Lower leg skin (tissue), 3 donors: ENCODE measurements at regions not wholly inside any gene's neighbourhood (a gene's known extent, or its start where the extent isn't known, plus 50 kb on each side); places are given as distances from the start of the nearest gene placed in this dataset.

Experiments
- POLR2A ChIP-seq, 2 donors: fragments of 450-650 bp; IDR thresholded peaks; one replicate each; pipeline ENCODE4 v1.6.1; 2016 to 2017; ENCODE audit warnings: antibody characterized with exemption in 2 of 2, mild to moderate bottlenecking in 1 of 2, moderate library complexity in 1 of 2
- TF ChIP-seq, protein P1 (sequence below), 3 donors: fragments of 450-650 bp; IDR thresholded peaks; one replicate each; pipeline ENCODE4 v1.5.1; 2016; ENCODE audit warnings: antibody characterized with exemption in 3 of 3, mild to moderate bottlenecking in 3 of 3, moderate library complexity in 2 of 3

DNA sequence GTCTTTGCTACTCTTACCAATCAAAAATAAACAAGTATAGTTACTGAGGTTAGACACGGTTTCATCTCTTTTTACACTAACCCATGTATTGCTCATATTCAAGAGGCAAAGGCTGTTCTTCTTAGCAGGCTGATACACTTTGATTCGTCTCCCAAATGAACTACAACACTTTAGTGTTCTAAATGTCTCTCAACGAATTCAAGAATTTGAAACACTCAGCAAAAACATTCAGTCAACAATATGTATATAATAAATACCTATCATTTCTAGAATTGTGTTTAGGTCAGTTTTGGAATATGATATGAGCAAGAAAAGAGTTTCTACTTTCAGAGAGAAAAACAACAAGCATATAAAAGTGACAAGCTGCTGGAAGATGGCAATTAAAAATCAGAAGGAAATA is 669.6 kb upstream of the DPPA4 start:
- TF ChIP-seq, protein P1, sequence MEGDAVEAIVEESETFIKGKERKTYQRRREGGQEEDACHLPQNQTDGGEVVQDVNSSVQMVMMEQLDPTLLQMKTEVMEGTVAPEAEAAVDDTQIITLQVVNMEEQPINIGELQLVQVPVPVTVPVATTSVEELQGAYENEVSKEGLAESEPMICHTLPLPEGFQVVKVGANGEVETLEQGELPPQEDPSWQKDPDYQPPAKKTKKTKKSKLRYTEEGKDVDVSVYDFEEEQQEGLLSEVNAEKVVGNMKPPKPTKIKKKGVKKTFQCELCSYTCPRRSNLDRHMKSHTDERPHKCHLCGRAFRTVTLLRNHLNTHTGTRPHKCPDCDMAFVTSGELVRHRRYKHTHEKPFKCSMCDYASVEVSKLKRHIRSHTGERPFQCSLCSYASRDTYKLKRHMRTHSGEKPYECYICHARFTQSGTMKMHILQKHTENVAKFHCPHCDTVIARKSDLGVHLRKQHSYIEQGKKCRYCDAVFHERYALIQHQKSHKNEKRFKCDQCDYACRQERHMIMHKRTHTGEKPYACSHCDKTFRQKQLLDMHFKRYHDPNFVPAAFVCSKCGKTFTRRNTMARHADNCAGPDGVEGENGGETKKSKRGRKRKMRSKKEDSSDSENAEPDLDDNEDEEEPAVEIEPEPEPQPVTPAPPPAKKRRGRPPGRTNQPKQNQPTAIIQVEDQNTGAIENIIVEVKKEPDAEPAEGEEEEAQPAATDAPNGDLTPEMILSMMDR (IDR thresholded peaks at IDR 0.05) = no peak
- no peak for TF ChIP-seq POLR2A (IDR thresholded peaks at IDR 0.05)
